GM12891 (cell line): ENCODE measurements at regions not wholly inside any gene's neighbourhood (a gene's known extent, or its start where the extent isn't known, plus 50 kb on each side); places are given as distances from the start of the nearest gene placed in this dataset.

Source experiments
- DNase-seq: peaks from one replicate; pipeline ENCODE4 v3.0.0; 2011; ENCODE audit warnings: low spot score; ENCODE audit not compliant: insufficient read length
- FAIRE-seq: peaks from 2 replicates; lab custom pipeline; 2011; peaks lifted over from hg19 to GRCh38; lab: Jason Lieb, UNC
- PAX5 ChIP-seq: IDR thresholded peaks from 2 replicates; pipeline ENCODE4 v1.6.1; 2011; ENCODE audit warnings: low read length, moderate library complexity, mild to moderate bottlenecking; ENCODE audit not compliant: insufficient read depth, severe bottlenecking
- POLR2A ChIP-seq: IDR thresholded peaks from 2 replicates; pipeline ENCODE4 v1.6.1; 2011; ENCODE audit warnings: low read depth, low read length, control low read depth
- POLR2AphosphoS5 ChIP-seq: IDR thresholded peaks from 2 replicates; pipeline ENCODE4 v1.6.1; 2011; ENCODE audit warnings: low read depth, low read length, control low read depth
- POU2F2 ChIP-seq: IDR thresholded peaks from 2 replicates; pipeline ENCODE4 v1.6.1; 2011; ENCODE audit warnings: low read depth, mild to moderate bottlenecking, control low read depth, low read length, moderate library complexity
- SPI1 ChIP-seq: IDR thresholded peaks from 2 replicates; pipeline ENCODE4 v1.6.1; 2011; ENCODE audit warnings: low read depth, low read length, control low read depth
- TAF1 ChIP-seq: IDR thresholded peaks from 2 replicates; pipeline ENCODE4 v1.6.1; 2011; ENCODE audit warnings: low read depth, low read length, control low read depth

GRCh38 chr22:26985931-26986782 is 328.8 kb downstream of the MIAT start:
- FAIRE-seq (no peak), DNase-seq (no peak)
- TF ChIP-seq POU2F2 (no peak), PAX5 (no peak), POLR2AphosphoS5 (no peak), TAF1 (no peak), SPI1 (no peak), POLR2A (no peak)

GRCh38 chr22:26986884-26987283 is 329.5 kb downstream of the MIAT start:
- TF ChIP-seq PAX5 (no peak), POLR2AphosphoS5 (no peak), TAF1 (no peak), POU2F2 (no peak), POLR2A (no peak), SPI1 (no peak)
- no peak for FAIRE-seq
- DNase-seq: no peak

- TF ChIP-seq POU2F2 (no peak), POLR2AphosphoS5 (no peak), SPI1 (no peak), PAX5 (no peak), TAF1 (no peak), POLR2A (no peak)
- peak; percentile 48 for FAIRE-seq
- peak; percentile 25 for DNase-seq
Measured at GRCh38 chr22:26990503-26991189, 333.3 kb downstream of the MIAT start.

- no peak for TF ChIP-seq PAX5
- no peak for TF ChIP-seq POU2F2
- TF ChIP-seq SPI1: no peak
- no peak for TF ChIP-seq POLR2AphosphoS5
- no peak for TF ChIP-seq TAF1
- TF ChIP-seq POLR2A: no peak
- no peak for FAIRE-seq
- no peak for DNase-seq
Measured at GRCh38 chr22:26992556-26992955, 335.2 kb downstream of the MIAT start.

- TF ChIP-seq PAX5 (no peak), POU2F2 (no peak), SPI1 (no peak), TAF1 (no peak), POLR2A (no peak), POLR2AphosphoS5 (no peak)
- DNase-seq: no peak
- no peak for FAIRE-seq
Measured at GRCh38 chr22:26993886-26994285, 336.5 kb downstream of the MIAT start.

GRCh38 chr22:26994801-26995200 is 337.4 kb downstream of the MIAT start:
- TF ChIP-seq POLR2A: no peak
- no peak for TF ChIP-seq PAX5
- TF ChIP-seq SPI1: no peak
- TF ChIP-seq POLR2AphosphoS5: no peak
- TF ChIP-seq TAF1: no peak
- no peak for TF ChIP-seq POU2F2
- FAIRE-seq (no peak), DNase-seq (no peak)

- no peak for TF ChIP-seq TAF1
- TF ChIP-seq SPI1: no peak
- TF ChIP-seq PAX5: no peak
- no peak for TF ChIP-seq POLR2A
- no peak for TF ChIP-seq POU2F2
- TF ChIP-seq POLR2AphosphoS5: no peak
- no peak for FAIRE-seq
- DNase-seq: no peak
Measured at GRCh38 chr22:26995235-26995634, 337.8 kb downstream of the MIAT start.

- DNase-seq (no peak), FAIRE-seq (no peak)
- TF ChIP-seq POLR2A: no peak
Measured at GRCh38 chr22:26996154-26996553, 338.8 kb downstream of the MIAT start.

- DNase-seq (no peak), FAIRE-seq (no peak)
- TF ChIP-seq POLR2AphosphoS5 (no peak), TAF1 (no peak), SPI1 (no peak), PAX5 (no peak), POU2F2 (no peak), POLR2A (no peak)
Measured at GRCh38 chr22:26998129-26998528, 340.7 kb downstream of the MIAT start.
